Fibroblast of skin of right biceps (primary cell): ENCODE measurements at regions not wholly inside any gene's neighbourhood (a gene's known extent, or its start where the extent isn't known, plus 50 kb on each side); places are given as distances from the start of the nearest gene placed in this dataset.
A peak's percentile ranks its signal among the peaks of the same experiment; 100 is the strongest.

Source experiments
- DNase-seq: peaks from one replicate; pipeline ENCODE4 v3.0.0-alpha.2; 2013

- no peak for DNase-seq
These were observed 265.1 kb downstream of the GLI2 start for GRCh38 chr2:121000804-121001203.

- no peak for DNase-seq
These were observed 266.0 kb downstream of the GLI2 start for GRCh38 chr2:121001641-121002040.

GRCh38 chr2:121002597-121002996 is 266.9 kb downstream of the GLI2 start:
- DNase-seq = no peak

- no peak for DNase-seq
These were observed 267.7 kb downstream of the GLI2 start for GRCh38 chr2:121003391-121003790.

- DNase-seq = no peak
These were observed 268.7 kb downstream of the GLI2 start for GRCh38 chr2:121004359-121004758.

GRCh38 chr2:121004950-121005349 is 269.3 kb downstream of the GLI2 start:
- DNase-seq = no peak

- no peak for DNase-seq
These were observed 269.8 kb downstream of the GLI2 start for GRCh38 chr2:121005453-121005852.

- DNase-seq = no peak
These were observed 271.2 kb downstream of the GLI2 start for GRCh38 chr2:121006743-121007489.

GRCh38 chr2:121007490-121007853 is 271.8 kb downstream of the GLI2 start:
- DNase-seq = no peak

- no peak for DNase-seq
These were observed 273.3 kb downstream of the GLI2 start for GRCh38 chr2:121008975-121009374.

- DNase-seq = no peak
These were observed 274.0 kb downstream of the TFCP2L1 start for GRCh38 chr2:121010998-121011397.

GRCh38 chr2:121014876-121015275 is 270.1 kb downstream of the TFCP2L1 start:
- DNase-seq = no peak

- no peak for DNase-seq
These were observed 269.0 kb downstream of the TFCP2L1 start for GRCh38 chr2:121015971-121016485.

GRCh38 chr2:121017396-121017795 is 267.6 kb downstream of the TFCP2L1 start:
- no peak for DNase-seq

- peak; percentile 14 for DNase-seq
These were observed 266.6 kb downstream of the TFCP2L1 start for GRCh38 chr2:121018136-121019061.

- no peak for DNase-seq
These were observed 265.9 kb downstream of the TFCP2L1 start for GRCh38 chr2:121019071-121019470.

- no peak for DNase-seq
These were observed 265.2 kb downstream of the TFCP2L1 start for GRCh38 chr2:121019756-121020155.

GRCh38 chr2:121021685-121022084 is 263.3 kb downstream of the TFCP2L1 start:
- no peak for DNase-seq

GRCh38 chr2:121028577-121028976 is 256.4 kb downstream of the TFCP2L1 start:
- no peak for DNase-seq

- no peak for DNase-seq
These were observed 254.5 kb downstream of the TFCP2L1 start for GRCh38 chr2:121030523-121030922.

- DNase-seq = no peak
These were observed 253.2 kb downstream of the TFCP2L1 start for GRCh38 chr2:121031568-121032340.

- no peak for DNase-seq
These were observed 251.5 kb downstream of the TFCP2L1 start for GRCh38 chr2:121033461-121033996.

- no peak for DNase-seq
These were observed 250.5 kb downstream of the TFCP2L1 start for GRCh38 chr2:121034551-121034950.
